SK-N-SH (cell line): ENCODE measurements at regions not wholly inside any gene's neighbourhood (a gene's known extent, or its start where the extent isn't known, plus 50 kb on each side); places are given as distances from the start of the nearest gene placed in this dataset.

Experiments used
- CTCF ChIA-PET: fragments of 300-600, 350-600 bp; formaldehyde crosslinking; extraction: SDS; loops from one replicate; lab custom pipeline; 2021; lab: Yijun Ruan, JAX
- POLR2A ChIA-PET: fragments of 350-600 bp; sonication (Branson Sonifier 250); formaldehyde crosslinking; extraction: SDS; loops from one replicate; lab custom pipeline; 2020; ENCODE audit warnings: antibody characterized with exemption, inconsistent platforms; lab: Yijun Ruan, JAX
- DNase-seq: peaks from one replicate; pipeline ENCODE4 v3.0.0; 2012
- H2AFZ ChIP-seq: fragments of 200-600 bp; sonication (generic); 2 replicates; pipeline ENCODE4 v1.8.1; 2016; ENCODE audit warnings: antibody characterized with exemption, mild to moderate bottlenecking, low read depth
- H3F3A ChIP-seq: fragments of 200-600 bp; sonication (generic); replicated peaks from 2 replicates; pipeline ENCODE3; 2016; ENCODE audit warnings: antibody characterized with exemption, mild to moderate bottlenecking; ENCODE audit not compliant: insufficient read depth
- H3K27ac ChIP-seq, 2 experiments: fragments of 200-500 bp in 1 of 2; fragments of 200-600 bp in 1 of 2; sonication (Bioruptor generic) in 1 of 2; sonication (generic), shearing (Covaris generic) in 1 of 2; 2 replicates each; pipeline versions ENCODE4 v1.5.1 to v1.6.1; 2014 to 2016; ENCODE audit warnings: low read depth in 2 of 2, inconsistent platforms in 1 of 2, low read length in 1 of 2, mild to moderate bottlenecking in 1 of 2, mixed read lengths in 1 of 2
- H3K27me3 ChIP-seq: fragments of 200-600 bp; sonication (generic), shearing (Covaris generic); 2 replicates; pipeline ENCODE4 v1.6.1; 2016; ENCODE audit warnings: mixed run types; ENCODE audit not compliant: insufficient read depth
- H3K36me3 ChIP-seq, 2 experiments: fragments of 200-500 bp in 1 of 2; fragments of 200-600 bp in 1 of 2; sonication (Bioruptor generic) in 1 of 2; sonication (generic) in 1 of 2; replicated peaks in 1 of 2; 2 replicates each; pipeline versions ENCODE3 to v1.5.1; 2014 to 2016; ENCODE audit warnings: low read length in 1 of 2, mild to moderate bottlenecking in 1 of 2; ENCODE audit not compliant: insufficient read depth in 2 of 2, control insufficient read depth in 1 of 2
- H3K4me1 ChIP-seq, 2 experiments: fragments of 200-500 bp in 1 of 2; fragments of 200-600 bp in 1 of 2; sonication (Bioruptor generic) in 1 of 2; sonication (generic), shearing (Covaris generic) in 1 of 2; 2 replicates each; pipeline versions ENCODE4 v1.5.1 to v1.6.1; 2014 to 2016; ENCODE audit warnings: low read depth in 1 of 2, low read length in 1 of 2, mixed run types in 1 of 2; ENCODE audit not compliant: insufficient read depth in 2 of 2, control insufficient read depth in 1 of 2
- H3K4me2 ChIP-seq: fragments of 200-600 bp; sonication (generic), shearing (Covaris generic); 2 replicates; pipeline ENCODE4 v1.6.1; 2017; ENCODE audit warnings: mixed run types
- H3K4me3 ChIP-seq, 2 experiments: fragments of 200-500 bp in 1 of 2; fragments of 200-600 bp in 1 of 2; sonication (Bioruptor generic) in 1 of 2; sonication (generic), shearing (Covaris generic) in 1 of 2; 2 replicates each; pipeline versions ENCODE4 v1.5.1 to v1.8.1; 2014 to 2016; ENCODE audit warnings: low read depth in 2 of 2, inconsistent platforms in 1 of 2, low read length in 1 of 2, mild to moderate bottlenecking in 1 of 2, mixed read lengths in 1 of 2, moderate library complexity in 1 of 2
- H3K79me2 ChIP-seq: fragments of 200-600 bp; sonication (generic); 2 replicates; pipeline ENCODE4 v1.8.1; 2017; ENCODE audit warnings: mild to moderate bottlenecking; ENCODE audit not compliant: insufficient read depth
- H3K9ac ChIP-seq: fragments of 200-600 bp; sonication (generic); 2 replicates; pipeline ENCODE4 v1.6.1; 2017; ENCODE audit warnings: mixed run types
- H3K9me2 ChIP-seq: fragments of 200-600 bp; sonication (generic); 2 replicates; pipeline ENCODE4 v1.6.1; 2017; ENCODE audit warnings: mixed run types
- H3K9me3 ChIP-seq: fragments of 200-600 bp; sonication (generic); 2 replicates; pipeline ENCODE4 v1.6.1; 2017; ENCODE audit warnings: mixed run types, mild to moderate bottlenecking, moderate library complexity
- H4K20me1 ChIP-seq: fragments of 200-600 bp; sonication (generic); 2 replicates; pipeline ENCODE4 v1.6.1; 2017; ENCODE audit warnings: mild to moderate bottlenecking, mixed run types; ENCODE audit not compliant: insufficient read depth
- CHD2 ChIP-seq: fragments of 150-350 bp; IDR thresholded peaks from 2 replicates; pipeline ENCODE4 v1.6.1; 2018; ENCODE audit warnings: low read length; ENCODE audit not compliant: partially characterized antibody
- EP300 ChIP-seq, 2 experiments: IDR thresholded peaks; 2 replicates each; pipeline versions ENCODE4 v1.4.0 to v1.6.1; 2012; ENCODE audit warnings: borderline replicate concordance in 1 of 2, low read depth in 1 of 2, low read length in 1 of 2
- FOSL2 ChIP-seq: IDR thresholded peaks from 2 replicates; pipeline ENCODE4 v1.4.0; 2012; ENCODE audit warnings: low read depth, mild to moderate bottlenecking, moderate library complexity, borderline replicate concordance
- FOXJ3 ChIP-seq: sonication (generic); formaldehyde crosslinking; IDR thresholded peaks from 2 replicates; pipeline ENCODE4 v1.5.1; 2020; ENCODE audit warnings: mild to moderate bottlenecking, missing genetic modification reagents
- FOXM1 ChIP-seq: IDR thresholded peaks from 2 replicates; pipeline ENCODE4 v1.4.0; 2012; ENCODE audit warnings: low read depth, mild to moderate bottlenecking
- GATA2 ChIP-seq: sonication (generic); formaldehyde crosslinking; IDR thresholded peaks from 2 replicates; pipeline ENCODE4 v1.5.0; 2020; ENCODE audit warnings: mild to moderate bottlenecking, missing genetic modification reagents
- JUND ChIP-seq: IDR thresholded peaks from 2 replicates; pipeline ENCODE4 v1.4.0; 2012
- NFIC ChIP-seq: IDR thresholded peaks from 2 replicates; pipeline ENCODE4 v1.4.0; 2012; ENCODE audit warnings: borderline replicate concordance
- NRF1 ChIP-seq: IDR thresholded peaks from 2 replicates; pipeline ENCODE4 v1.6.1; 2012; ENCODE audit warnings: low read depth, mild to moderate bottlenecking, low read length
- RCOR1 ChIP-seq: fragments of 150-350 bp; IDR thresholded peaks from 2 replicates; pipeline ENCODE4 v1.6.1; 2017; ENCODE audit warnings: antibody characterized with exemption, low read length
- RFX5 ChIP-seq: IDR thresholded peaks from 2 replicates; pipeline ENCODE4 v1.6.1; 2012; ENCODE audit warnings: mild to moderate bottlenecking, improper control_type of control experiment, low read length
- SIN3A ChIP-seq: IDR thresholded peaks from 2 replicates; pipeline ENCODE4 v1.6.1; 2012; ENCODE audit warnings: low read depth, mild to moderate bottlenecking, low read length, moderate library complexity, borderline replicate concordance
- YY1 ChIP-seq: IDR thresholded peaks from 2 replicates; pipeline ENCODE4 v1.4.0; 2012; ENCODE audit warnings: low read depth, mild to moderate bottlenecking
- WGBS: methylation state at CpG from one replicate; pipeline ENCODE4 v1.1.6; 2017; ENCODE audit warnings: low lambda C conversion rate; 5-methylcytosine and 5-hydroxymethylcytosine counted together
- TF ChIP-seq, protein P1 (sequence below): fragments of 150-350 bp; IDR thresholded peaks from 2 replicates; pipeline ENCODE4 v1.6.1; 2016; ENCODE audit warnings: mild to moderate bottlenecking, low read depth, low read length
- TF ChIP-seq, protein P2 (sequence below): fragments of 150-350 bp; IDR thresholded peaks from 2 replicates; pipeline ENCODE4 v1.6.1; 2017; ENCODE audit warnings: antibody characterized with exemption, low read length, low read depth, borderline replicate concordance
- TF ChIP-seq, protein P3 (sequence below): fragments of 200-600 bp; sonication (generic); IDR thresholded peaks from 2 replicates; pipeline ENCODE4 v1.6.1; 2017; ENCODE audit warnings: antibody characterized with exemption, mild to moderate bottlenecking, moderate library complexity
- TF ChIP-seq, protein P4 (sequence below): IDR thresholded peaks from 2 replicates; pipeline ENCODE4 v1.4.0; 2012; ENCODE audit warnings: low read depth, borderline replicate concordance
- TF ChIP-seq, protein P5 (sequence below): IDR thresholded peaks from 2 replicates; pipeline ENCODE4 v1.4.0; 2012; ENCODE audit warnings: low read depth, borderline replicate concordance

DNA sequence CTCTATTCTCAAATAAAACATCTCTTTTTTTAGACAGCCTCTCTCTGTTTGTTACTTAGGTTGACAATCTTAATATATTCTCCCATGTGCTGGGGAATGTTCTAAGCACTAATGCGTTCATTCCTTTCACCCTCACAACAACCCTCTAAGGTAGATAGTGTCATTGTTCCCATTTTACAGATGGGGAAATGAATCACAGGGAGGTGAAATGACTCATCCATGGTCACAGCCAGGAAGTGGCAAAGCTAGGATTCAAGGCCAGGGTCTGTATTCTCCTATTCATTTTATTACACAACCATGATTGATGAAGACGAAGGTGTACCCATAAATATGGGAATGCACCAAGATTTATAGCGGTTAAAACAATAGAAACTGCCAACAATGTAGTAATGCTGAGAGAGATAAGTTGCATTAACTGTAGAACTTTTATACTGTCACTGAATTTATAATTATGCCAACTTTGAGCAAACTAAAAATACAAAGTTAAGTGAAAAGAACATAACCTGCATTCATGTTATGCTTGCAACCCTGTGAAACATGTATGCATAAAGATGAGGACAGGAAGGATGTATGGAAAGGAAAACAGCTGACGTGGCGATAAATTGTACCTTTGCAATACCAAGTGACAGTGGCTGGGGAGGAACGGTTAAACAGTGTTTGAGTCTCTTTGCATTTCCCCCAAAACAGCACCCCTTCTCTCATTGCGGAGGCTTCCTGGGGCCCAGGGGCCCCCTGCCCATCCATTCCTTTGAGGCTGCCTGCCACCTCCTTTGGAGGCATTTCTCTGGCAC is 257.7 kb upstream of the AGAP1 start:
- TF ChIP-seq RFX5, result no peak
- TF ChIP-seq JUND, result no peak
- TF ChIP-seq FOXJ3 (CRISPR knock-in tag), result no peak
- TF ChIP-seq, protein P1, sequence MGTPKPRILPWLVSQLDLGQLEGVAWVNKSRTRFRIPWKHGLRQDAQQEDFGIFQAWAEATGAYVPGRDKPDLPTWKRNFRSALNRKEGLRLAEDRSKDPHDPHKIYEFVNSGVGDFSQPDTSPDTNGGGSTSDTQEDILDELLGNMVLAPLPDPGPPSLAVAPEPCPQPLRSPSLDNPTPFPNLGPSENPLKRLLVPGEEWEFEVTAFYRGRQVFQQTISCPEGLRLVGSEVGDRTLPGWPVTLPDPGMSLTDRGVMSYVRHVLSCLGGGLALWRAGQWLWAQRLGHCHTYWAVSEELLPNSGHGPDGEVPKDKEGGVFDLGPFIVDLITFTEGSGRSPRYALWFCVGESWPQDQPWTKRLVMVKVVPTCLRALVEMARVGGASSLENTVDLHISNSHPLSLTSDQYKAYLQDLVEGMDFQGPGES, result no peak
- TF ChIP-seq, protein P2, sequence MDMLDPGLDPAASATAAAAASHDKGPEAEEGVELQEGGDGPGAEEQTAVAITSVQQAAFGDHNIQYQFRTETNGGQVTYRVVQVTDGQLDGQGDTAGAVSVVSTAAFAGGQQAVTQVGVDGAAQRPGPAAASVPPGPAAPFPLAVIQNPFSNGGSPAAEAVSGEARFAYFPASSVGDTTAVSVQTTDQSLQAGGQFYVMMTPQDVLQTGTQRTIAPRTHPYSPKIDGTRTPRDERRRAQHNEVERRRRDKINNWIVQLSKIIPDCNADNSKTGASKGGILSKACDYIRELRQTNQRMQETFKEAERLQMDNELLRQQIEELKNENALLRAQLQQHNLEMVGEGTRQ, result no peak
- TF ChIP-seq EP300 (IDR thresholded peaks at IDR 0.05; ENCODE audit: borderline replicate concordance in 1 of 2, low read depth in 1 of 2, low read length in 1 of 2), result no peak
- TF ChIP-seq FOSL2, result no peak
- no peak for TF ChIP-seq SIN3A
- no peak for TF ChIP-seq RCOR1
- TF ChIP-seq, protein P3, sequence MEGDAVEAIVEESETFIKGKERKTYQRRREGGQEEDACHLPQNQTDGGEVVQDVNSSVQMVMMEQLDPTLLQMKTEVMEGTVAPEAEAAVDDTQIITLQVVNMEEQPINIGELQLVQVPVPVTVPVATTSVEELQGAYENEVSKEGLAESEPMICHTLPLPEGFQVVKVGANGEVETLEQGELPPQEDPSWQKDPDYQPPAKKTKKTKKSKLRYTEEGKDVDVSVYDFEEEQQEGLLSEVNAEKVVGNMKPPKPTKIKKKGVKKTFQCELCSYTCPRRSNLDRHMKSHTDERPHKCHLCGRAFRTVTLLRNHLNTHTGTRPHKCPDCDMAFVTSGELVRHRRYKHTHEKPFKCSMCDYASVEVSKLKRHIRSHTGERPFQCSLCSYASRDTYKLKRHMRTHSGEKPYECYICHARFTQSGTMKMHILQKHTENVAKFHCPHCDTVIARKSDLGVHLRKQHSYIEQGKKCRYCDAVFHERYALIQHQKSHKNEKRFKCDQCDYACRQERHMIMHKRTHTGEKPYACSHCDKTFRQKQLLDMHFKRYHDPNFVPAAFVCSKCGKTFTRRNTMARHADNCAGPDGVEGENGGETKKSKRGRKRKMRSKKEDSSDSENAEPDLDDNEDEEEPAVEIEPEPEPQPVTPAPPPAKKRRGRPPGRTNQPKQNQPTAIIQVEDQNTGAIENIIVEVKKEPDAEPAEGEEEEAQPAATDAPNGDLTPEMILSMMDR, result no peak
- no peak for TF ChIP-seq NRF1
- TF ChIP-seq NFIC, result no peak
- no peak for TF ChIP-seq CHD2
- TF ChIP-seq GATA2 (CRISPR knock-in tag), result no peak
- TF ChIP-seq, protein P4, sequence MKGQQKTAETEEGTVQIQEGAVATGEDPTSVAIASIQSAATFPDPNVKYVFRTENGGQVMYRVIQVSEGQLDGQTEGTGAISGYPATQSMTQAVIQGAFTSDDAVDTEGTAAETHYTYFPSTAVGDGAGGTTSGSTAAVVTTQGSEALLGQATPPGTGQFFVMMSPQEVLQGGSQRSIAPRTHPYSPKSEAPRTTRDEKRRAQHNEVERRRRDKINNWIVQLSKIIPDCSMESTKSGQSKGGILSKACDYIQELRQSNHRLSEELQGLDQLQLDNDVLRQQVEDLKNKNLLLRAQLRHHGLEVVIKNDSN, result no peak
- TF ChIP-seq, protein P5, sequence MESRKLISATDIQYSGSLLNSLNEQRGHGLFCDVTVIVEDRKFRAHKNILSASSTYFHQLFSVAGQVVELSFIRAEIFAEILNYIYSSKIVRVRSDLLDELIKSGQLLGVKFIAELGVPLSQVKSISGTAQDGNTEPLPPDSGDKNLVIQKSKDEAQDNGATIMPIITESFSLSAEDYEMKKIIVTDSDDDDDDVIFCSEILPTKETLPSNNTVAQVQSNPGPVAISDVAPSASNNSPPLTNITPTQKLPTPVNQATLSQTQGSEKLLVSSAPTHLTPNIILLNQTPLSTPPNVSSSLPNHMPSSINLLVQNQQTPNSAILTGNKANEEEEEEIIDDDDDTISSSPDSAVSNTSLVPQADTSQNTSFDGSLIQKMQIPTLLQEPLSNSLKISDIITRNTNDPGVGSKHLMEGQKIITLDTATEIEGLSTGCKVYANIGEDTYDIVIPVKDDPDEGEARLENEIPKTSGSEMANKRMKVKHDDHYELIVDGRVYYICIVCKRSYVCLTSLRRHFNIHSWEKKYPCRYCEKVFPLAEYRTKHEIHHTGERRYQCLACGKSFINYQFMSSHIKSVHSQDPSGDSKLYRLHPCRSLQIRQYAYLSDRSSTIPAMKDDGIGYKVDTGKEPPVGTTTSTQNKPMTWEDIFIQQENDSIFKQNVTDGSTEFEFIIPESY, result no peak
- no peak for TF ChIP-seq FOXM1
- TF ChIP-seq YY1, result no peak
- Histone ChIP-seq H3K79me2 (no peaks in the 10 kb centered on the region), H3K4me2 (no peak overlapping the region), H3K9ac (no peak overlapping the region), H2AFZ (no peak overlapping the region), H3K9me3 (no peaks in the 10 kb centered on the region), H3K4me1 (peaks cover 0 to 34% of the 10 kb centered on the region in 2 experiments; a peak in 3 of 4 replicates), H3K9me2 (no peaks in the 10 kb centered on the region), H3K4me3 (no peak overlapping the region), H3K27ac (no peak overlapping the region), H3F3A (no peaks in the 10 kb centered on the region), H3K27me3 (no peaks in the 10 kb centered on the region), H3K36me3 (no peaks in the 10 kb centered on the region), H4K20me1 (no peaks in the 10 kb centered on the region)
- ChIA-PET CTCF (no interaction called here), POLR2A (no interaction called here)
- WGBS, result 64% methylated on average over 7 of the region's 7 CpGs
- no peak for DNase-seq
